Gastrocnemius medialis (tissue), 4 donors: ENCODE measurements at regions not wholly inside any gene's neighbourhood (a gene's known extent, or its start where the extent isn't known, plus 50 kb on each side); places are given as distances from the start of the nearest gene placed in this dataset.

ENCODE experiments used
- ATAC-seq, 2 donors: fragments of 150-250 bp; one replicate each; pipeline ENCODE4 v1.9.1; 2016
- DNase-seq, 2 donors: peaks; one replicate each; pipeline ENCODE4 v3.0.0-alpha.2; 2019
- H3K27ac ChIP-seq, 4 donors: fragments of 200-600 bp; sonication (generic); 1 replicate in 1 of 4; 2 replicates in 3 of 4; pipeline ENCODE4 v1.5.1; 2016 to 2018; ENCODE audit warnings: mild to moderate bottlenecking in 2 of 4, moderate library complexity in 1 of 4
- H3K27me3 ChIP-seq, 3 donors: fragments of 200-600 bp; sonication (generic) in 2 of 3; 1 replicate in 1 of 3; 2 replicates in 2 of 3; pipeline versions ENCODE4 v1.5.1 to v1.6.0; 2016 to 2019; ENCODE audit warnings: mild to moderate bottlenecking in 1 of 3, moderate library complexity in 1 of 3
- H3K36me3 ChIP-seq, 2 donors: fragments of 200-600 bp; sonication (generic) in 1 of 2; one replicate each; pipeline ENCODE4 v1.5.1; 2017 to 2018
- H3K4me1 ChIP-seq, 2 donors: fragments of 200-600 bp; sonication (generic) in 1 of 2; one replicate each; pipeline ENCODE4 v1.5.1; 2016 to 2017; ENCODE audit warnings: mild to moderate bottlenecking in 2 of 2
- H3K4me3 ChIP-seq, 4 donors: fragments of 200-600 bp; sonication (generic) in 3 of 4; 1 replicate in 1 of 4; 2 replicates in 3 of 4; pipeline ENCODE4 v1.5.1; 2016 to 2019; ENCODE audit warnings: mild to moderate bottlenecking in 2 of 4
- H3K9me3 ChIP-seq, 3 donors: fragments of 200-600 bp; sonication (generic) in 2 of 3; 1 replicate in 1 of 3; 2 replicates in 2 of 3; pipeline ENCODE4 v1.5.1; 2016 to 2019
- POLR2A ChIP-seq, 2 donors: fragments of 450-650 bp; IDR thresholded peaks; one replicate each; pipeline ENCODE4 v1.6.1; 2017; ENCODE audit warnings: antibody characterized with exemption in 2 of 2, mild to moderate bottlenecking in 2 of 2, moderate library complexity in 2 of 2
- in situ Hi-C, 4 donors: fragments of 200-750 bp; cut with MboI; loops; one replicate each; pipeline versions ENCODE4 v1.15.0 to v1.8.0; 2017; ENCODE audit warnings: low sequenced_read_pairs in 4 of 4
- intact Hi-C: fragments of 100-400 bp; cut with DNase I; formaldehyde crosslinking; loops from one replicate; pipeline ENCODE4 v1.15.1; 2023; ENCODE audit warnings: low total_unique reads
- TF ChIP-seq, protein P1 (sequence below), 5 experiments: fragments of 450-650 bp in 3 of 5; fragments of 200-600 bp in 2 of 5; sonication (generic) in 2 of 5; IDR thresholded peaks in 4 of 5; conservative IDR thresholded peaks in 1 of 5; 1 replicate in 4 of 5; 2 replicates in 1 of 5; pipeline ENCODE4 v1.5.1; 2016 to 2019; ENCODE audit warnings: antibody characterized with exemption in 5 of 5, mild to moderate bottlenecking in 3 of 5, moderate library complexity in 3 of 5

DNA sequence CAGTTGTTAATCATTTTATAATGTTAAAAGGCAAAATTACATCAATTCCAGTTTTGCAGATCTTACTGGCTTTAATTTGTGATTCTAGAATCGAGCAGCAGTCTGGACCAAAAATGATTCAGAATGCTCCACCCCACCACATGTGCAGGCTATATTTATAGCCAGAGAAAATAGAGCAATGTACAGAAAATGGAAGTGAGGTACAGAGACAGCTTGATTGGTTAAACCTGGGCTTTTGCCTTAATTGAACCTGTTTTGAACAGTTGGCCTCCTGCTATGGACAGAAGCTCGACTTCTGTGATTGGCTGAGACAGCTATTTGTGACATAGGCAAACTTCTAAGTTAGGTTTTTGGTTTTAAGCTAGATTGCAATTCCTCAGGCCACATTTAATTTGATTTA lies 607.4 kb upstream of the MIR17HG start:
- no peak for DNase-seq
- H3K4me1 ChIP-seq = no peaks in the 10 kb centered on the region
- in situ Hi-C loops = no loop called here

DNA sequence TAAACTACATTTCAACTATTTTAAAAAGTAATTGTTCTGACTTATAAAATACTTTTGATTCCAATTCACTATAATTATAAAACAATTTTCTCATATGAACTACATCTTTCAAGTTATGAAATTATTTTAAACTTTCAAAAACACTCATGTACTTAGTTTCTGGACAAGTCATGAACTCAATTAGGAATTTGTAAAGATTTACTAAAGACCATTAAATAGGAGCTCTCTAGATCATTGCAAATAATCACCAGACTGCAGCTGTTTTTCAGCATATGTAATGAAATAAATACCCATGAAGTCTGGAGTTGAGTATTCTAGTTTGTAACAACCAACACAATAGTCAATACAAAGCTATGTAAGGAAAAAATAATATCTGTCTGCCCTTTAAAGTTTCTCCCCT lies 605.1 kb upstream of the MIR17HG start:
- H3K27me3 ChIP-seq = no peaks in the 10 kb centered on the region
- intact Hi-C loops = no loop called here
- H3K27ac ChIP-seq = no peak overlapping the region
- in situ Hi-C loops = no loop called here
- no peak for DNase-seq
- no peak for TF ChIP-seq POLR2A (IDR thresholded peaks at IDR 0.05)
- TF ChIP-seq, protein P1, sequence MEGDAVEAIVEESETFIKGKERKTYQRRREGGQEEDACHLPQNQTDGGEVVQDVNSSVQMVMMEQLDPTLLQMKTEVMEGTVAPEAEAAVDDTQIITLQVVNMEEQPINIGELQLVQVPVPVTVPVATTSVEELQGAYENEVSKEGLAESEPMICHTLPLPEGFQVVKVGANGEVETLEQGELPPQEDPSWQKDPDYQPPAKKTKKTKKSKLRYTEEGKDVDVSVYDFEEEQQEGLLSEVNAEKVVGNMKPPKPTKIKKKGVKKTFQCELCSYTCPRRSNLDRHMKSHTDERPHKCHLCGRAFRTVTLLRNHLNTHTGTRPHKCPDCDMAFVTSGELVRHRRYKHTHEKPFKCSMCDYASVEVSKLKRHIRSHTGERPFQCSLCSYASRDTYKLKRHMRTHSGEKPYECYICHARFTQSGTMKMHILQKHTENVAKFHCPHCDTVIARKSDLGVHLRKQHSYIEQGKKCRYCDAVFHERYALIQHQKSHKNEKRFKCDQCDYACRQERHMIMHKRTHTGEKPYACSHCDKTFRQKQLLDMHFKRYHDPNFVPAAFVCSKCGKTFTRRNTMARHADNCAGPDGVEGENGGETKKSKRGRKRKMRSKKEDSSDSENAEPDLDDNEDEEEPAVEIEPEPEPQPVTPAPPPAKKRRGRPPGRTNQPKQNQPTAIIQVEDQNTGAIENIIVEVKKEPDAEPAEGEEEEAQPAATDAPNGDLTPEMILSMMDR (IDR thresholded peaks at IDR 0.05 in 4 of 5, conservative IDR thresholded peaks at IDR 0.05 in 1 of 5) = no peak
- H3K4me3 ChIP-seq = no peak overlapping the region
- no peaks in the 10 kb centered on the region for H3K9me3 ChIP-seq
- no peaks in the 10 kb centered on the region for H3K36me3 ChIP-seq
- no peak for ATAC-seq
- H3K4me1 ChIP-seq = no peaks in the 10 kb centered on the region

More for the DNA sequence above, 607.4 kb upstream of the MIR17HG start:
- no peak overlapping the region for H3K27ac ChIP-seq
- intact Hi-C loops = no loop called here
- no peak for ATAC-seq
- no peaks in the 10 kb centered on the region for H3K9me3 ChIP-seq
- TF ChIP-seq, protein P1 (IDR thresholded peaks at IDR 0.05 in 4 of 5, conservative IDR thresholded peaks at IDR 0.05 in 1 of 5) = no peak
- no peaks in the 10 kb centered on the region for H3K27me3 ChIP-seq
- no peaks in the 10 kb centered on the region for H3K36me3 ChIP-seq
- H3K4me3 ChIP-seq = no peak overlapping the region

- Histone ChIP-seq H3K27ac (no peak overlapping the region), H3K36me3 (no peaks in the 10 kb centered on the region), H3K4me3 (no peak overlapping the region), H3K9me3 (no peaks in the 10 kb centered on the region), H3K4me1 (no peaks in the 10 kb centered on the region), H3K27me3 (no peaks in the 10 kb centered on the region)
- in situ Hi-C loops = no loop called here
- ATAC-seq (no peak), DNase-seq (no peak)
- TF ChIP-seq, protein P1 (IDR thresholded peaks at IDR 0.05 in 4 of 5, conservative IDR thresholded peaks at IDR 0.05 in 1 of 5) = no peak
- TF ChIP-seq POLR2A (IDR thresholded peaks at IDR 0.05) = no peak
- intact Hi-C loops = no loop called here
These were observed 601.3 kb upstream of the MIR17HG start for GRCh38 chr13:90746230-90746629.

- Histone ChIP-seq H3K27me3 (no peaks in the 10 kb centered on the region), H3K27ac (no peak overlapping the region), H3K4me3 (no peak overlapping the region), H3K36me3 (no peaks in the 10 kb centered on the region), H3K4me1 (no peaks in the 10 kb centered on the region), H3K9me3 (no peaks in the 10 kb centered on the region)
- DNase-seq (no peak), ATAC-seq (no peak)
- in situ Hi-C loops (no loop called here), intact Hi-C loops (no loop called here)
- TF ChIP-seq, protein P1 (IDR thresholded peaks at IDR 0.05 in 4 of 5, conservative IDR thresholded peaks at IDR 0.05 in 1 of 5) = no peak
- TF ChIP-seq POLR2A (IDR thresholded peaks at IDR 0.05) = no peak
These were observed 597.5 kb upstream of the MIR17HG start for GRCh38 chr13:90750021-90750420.

GRCh38 chr13:90751026-90751425 lies 596.5 kb upstream of the MIR17HG start:
- TF ChIP-seq POLR2A (IDR thresholded peaks at IDR 0.05) = no peak
- TF ChIP-seq, protein P1 (IDR thresholded peaks at IDR 0.05 in 4 of 5, conservative IDR thresholded peaks at IDR 0.05 in 1 of 5) = no peak
- no peak for ATAC-seq
- in situ Hi-C loops (no loop called here), intact Hi-C loops (no loop called here)
- H3K9me3 ChIP-seq = no peaks in the 10 kb centered on the region
- H3K36me3 ChIP-seq = no peaks in the 10 kb centered on the region
- no peak for DNase-seq
- no peak overlapping the region for H3K4me3 ChIP-seq
- no peaks in the 10 kb centered on the region for H3K4me1 ChIP-seq
- H3K27me3 ChIP-seq = no peaks in the 10 kb centered on the region
- no peak overlapping the region for H3K27ac ChIP-seq
